ENCODE measurements at regions not wholly inside any gene's neighbourhood (a gene's known extent, or its start where the extent isn't known, plus 50 kb on each side); places are given as distances from the start of the nearest gene placed in this dataset.

DNA sequence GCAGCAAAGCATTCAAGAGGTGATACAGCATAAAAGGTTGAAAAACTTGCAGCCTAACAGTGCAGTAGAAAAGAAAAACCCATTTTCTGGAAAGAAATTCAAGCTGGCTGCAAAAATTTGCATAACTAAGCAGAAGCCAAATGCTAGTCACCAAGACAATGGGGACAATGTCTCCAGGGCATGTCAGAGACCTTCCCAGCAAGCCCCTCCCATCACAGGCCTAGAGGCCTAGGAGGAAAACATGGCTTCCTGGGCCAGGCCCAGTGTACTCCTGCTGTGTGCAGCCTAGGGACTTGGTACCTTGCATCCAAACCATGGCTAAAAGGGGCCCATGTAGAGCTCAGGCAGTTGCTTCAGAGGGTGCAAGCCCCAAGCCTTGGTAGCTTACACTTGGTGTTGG is 405.1 kb upstream of the CYRIA start:
- TF ChIP-seq, protein P1, sequence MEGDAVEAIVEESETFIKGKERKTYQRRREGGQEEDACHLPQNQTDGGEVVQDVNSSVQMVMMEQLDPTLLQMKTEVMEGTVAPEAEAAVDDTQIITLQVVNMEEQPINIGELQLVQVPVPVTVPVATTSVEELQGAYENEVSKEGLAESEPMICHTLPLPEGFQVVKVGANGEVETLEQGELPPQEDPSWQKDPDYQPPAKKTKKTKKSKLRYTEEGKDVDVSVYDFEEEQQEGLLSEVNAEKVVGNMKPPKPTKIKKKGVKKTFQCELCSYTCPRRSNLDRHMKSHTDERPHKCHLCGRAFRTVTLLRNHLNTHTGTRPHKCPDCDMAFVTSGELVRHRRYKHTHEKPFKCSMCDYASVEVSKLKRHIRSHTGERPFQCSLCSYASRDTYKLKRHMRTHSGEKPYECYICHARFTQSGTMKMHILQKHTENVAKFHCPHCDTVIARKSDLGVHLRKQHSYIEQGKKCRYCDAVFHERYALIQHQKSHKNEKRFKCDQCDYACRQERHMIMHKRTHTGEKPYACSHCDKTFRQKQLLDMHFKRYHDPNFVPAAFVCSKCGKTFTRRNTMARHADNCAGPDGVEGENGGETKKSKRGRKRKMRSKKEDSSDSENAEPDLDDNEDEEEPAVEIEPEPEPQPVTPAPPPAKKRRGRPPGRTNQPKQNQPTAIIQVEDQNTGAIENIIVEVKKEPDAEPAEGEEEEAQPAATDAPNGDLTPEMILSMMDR (IDR thresholded peaks at IDR 0.05; ENCODE audit: low read depth, low read length) = no peak
- Histone ChIP-seq H3K9me3 (ENCODE audit: low read depth) (no peaks in the 10 kb centered on the region), H3K36me3 (no peaks in the 10 kb centered on the region), H3K27me3 (no peaks in the 10 kb centered on the region), H3K4me1 (ENCODE audit: low read depth) (no peaks in the 10 kb centered on the region), H3K4me3 (no peak overlapping the region), H3K27ac (no peak overlapping the region)
- DNase-seq (ENCODE audit: low read depth in 1 of 2, low spot score in 1 of 2) = no peak

DNA sequence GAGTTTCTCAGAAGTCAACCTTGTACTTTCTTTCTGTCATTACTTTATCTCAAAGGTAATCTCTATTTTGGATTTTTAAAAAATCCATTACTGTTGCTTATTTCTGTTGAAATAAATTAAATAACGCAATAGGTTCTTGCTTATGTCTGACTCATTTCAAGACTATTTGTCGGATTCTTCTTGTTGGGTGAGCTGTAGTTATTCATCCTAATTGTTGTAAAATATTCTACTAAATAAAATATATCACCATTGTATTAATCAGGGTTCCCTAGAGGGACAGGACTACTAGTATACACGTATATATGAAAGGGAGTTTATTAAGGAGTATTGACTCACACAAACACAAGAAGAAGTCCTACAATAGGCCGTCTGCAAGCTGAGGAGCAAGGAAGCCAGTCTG is 403.9 kb upstream of the CYRIA start:
- Histone ChIP-seq H3K27ac (no peak overlapping the region), H3K27me3 (no peaks in the 10 kb centered on the region), H3K4me1 (ENCODE audit: low read depth) (no peaks in the 10 kb centered on the region), H3K4me3 (no peak overlapping the region), H3K9me3 (ENCODE audit: low read depth) (no peaks in the 10 kb centered on the region), H3K36me3 (no peaks in the 10 kb centered on the region)
- TF ChIP-seq, protein P1 (IDR thresholded peaks at IDR 0.05; ENCODE audit: low read depth, low read length) = no peak
- no peak for DNase-seq (ENCODE audit: low read depth in 1 of 2, low spot score in 1 of 2)

DNA sequence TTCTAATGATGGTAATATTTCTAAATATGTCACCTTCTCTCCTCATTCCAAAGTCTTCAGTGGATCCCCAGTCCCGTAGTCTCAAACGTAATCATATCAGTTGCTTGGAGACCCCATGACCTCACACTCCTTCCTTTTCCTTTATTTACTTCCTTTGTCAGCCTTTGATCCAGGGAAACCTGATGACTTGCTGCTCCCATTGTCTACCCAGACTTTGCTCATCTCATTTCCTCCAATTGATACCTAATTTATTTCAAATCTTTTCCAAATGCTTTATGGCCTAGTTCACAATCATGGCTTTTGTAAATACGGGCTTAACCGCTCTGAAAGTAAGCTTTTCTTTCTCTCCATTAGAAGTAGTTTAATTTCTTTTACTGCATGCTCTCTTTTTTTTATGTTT is 402.4 kb upstream of the CYRIA start:
- TF ChIP-seq, protein P1 (IDR thresholded peaks at IDR 0.05; ENCODE audit: low read depth, low read length) = no peak
- Histone ChIP-seq H3K4me1 (ENCODE audit: low read depth) (no peaks in the 10 kb centered on the region), H3K9me3 (ENCODE audit: low read depth) (no peaks in the 10 kb centered on the region), H3K27me3 (no peaks in the 10 kb centered on the region), H3K4me3 (no peak overlapping the region), H3K36me3 (no peaks in the 10 kb centered on the region), H3K27ac (no peak overlapping the region)
- DNase-seq (ENCODE audit: low read depth in 1 of 2, low spot score in 1 of 2) = no peak

- no peak overlapping the region for H3K27ac ChIP-seq
Observed at GRCh38 chr2:17065536-17065935, 399.9 kb upstream of the CYRIA start.

GRCh38 chr2:17061028-17061427 is 395.4 kb upstream of the CYRIA start:
- no peaks in the 10 kb centered on the region for H3K36me3 ChIP-seq
- no peak for DNase-seq (ENCODE audit: low read depth in 1 of 2, low spot score in 1 of 2)

More at GRCh38 chr2:17065536-17065935, 399.9 kb upstream of the CYRIA start:
- TF ChIP-seq, protein P1 (IDR thresholded peaks at IDR 0.05; ENCODE audit: low read depth, low read length) = no peak
- Histone ChIP-seq H3K27me3 (no peaks in the 10 kb centered on the region), H3K9me3 (ENCODE audit: low read depth) (no peaks in the 10 kb centered on the region), H3K4me3 (no peak overlapping the region), H3K36me3 (no peaks in the 10 kb centered on the region), H3K4me1 (ENCODE audit: low read depth) (peaks cover 8% of the 10 kb centered on the region)
- no peak for DNase-seq (ENCODE audit: low read depth in 1 of 2, low spot score in 1 of 2)

More at GRCh38 chr2:17061028-17061427, 395.4 kb upstream of the CYRIA start:
- peaks cover 48% of the 10 kb centered on the region for H3K4me1 ChIP-seq (ENCODE audit: low read depth)
- no peak overlapping the region for H3K27ac ChIP-seq
- TF ChIP-seq, protein P1 (IDR thresholded peaks at IDR 0.05; ENCODE audit: low read depth, low read length) = no peak
- no peaks in the 10 kb centered on the region for H3K9me3 ChIP-seq (ENCODE audit: low read depth)
- no peaks in the 10 kb centered on the region for H3K27me3 ChIP-seq
- no peak overlapping the region for H3K4me3 ChIP-seq

All from cardiac muscle cell (in vitro differentiated cells and primary cell).